ENCODE measurements at regions not wholly inside any gene's neighbourhood (a gene's known extent, or its start where the extent isn't known, plus 50 kb on each side); places are given as distances from the start of the nearest gene placed in this dataset.

DNA sequence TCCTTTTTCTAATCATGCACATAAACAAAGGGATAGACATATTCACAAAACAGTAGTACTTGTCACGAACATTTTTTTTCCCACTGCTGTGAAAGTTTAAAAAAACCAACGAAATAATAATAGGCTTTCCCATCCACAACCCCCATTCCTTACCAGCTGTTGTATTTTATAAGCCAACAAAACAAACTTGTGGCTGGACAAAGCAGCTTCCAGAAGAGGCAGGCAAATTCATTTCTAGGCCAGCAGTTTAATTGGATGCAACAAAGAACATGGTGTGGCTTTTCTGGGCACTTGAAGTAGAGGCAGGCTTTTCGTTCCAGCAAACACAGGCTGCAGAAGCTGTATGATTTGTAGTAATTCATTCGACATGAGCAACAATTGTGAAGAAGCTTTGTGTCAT lies 56.0 kb upstream of the FAM20A start:
- no peak overlapping the region for H3K4me3 Mint-ChIP-seq (ENCODE audit: low read depth)
- TF ChIP-seq, protein P1, sequence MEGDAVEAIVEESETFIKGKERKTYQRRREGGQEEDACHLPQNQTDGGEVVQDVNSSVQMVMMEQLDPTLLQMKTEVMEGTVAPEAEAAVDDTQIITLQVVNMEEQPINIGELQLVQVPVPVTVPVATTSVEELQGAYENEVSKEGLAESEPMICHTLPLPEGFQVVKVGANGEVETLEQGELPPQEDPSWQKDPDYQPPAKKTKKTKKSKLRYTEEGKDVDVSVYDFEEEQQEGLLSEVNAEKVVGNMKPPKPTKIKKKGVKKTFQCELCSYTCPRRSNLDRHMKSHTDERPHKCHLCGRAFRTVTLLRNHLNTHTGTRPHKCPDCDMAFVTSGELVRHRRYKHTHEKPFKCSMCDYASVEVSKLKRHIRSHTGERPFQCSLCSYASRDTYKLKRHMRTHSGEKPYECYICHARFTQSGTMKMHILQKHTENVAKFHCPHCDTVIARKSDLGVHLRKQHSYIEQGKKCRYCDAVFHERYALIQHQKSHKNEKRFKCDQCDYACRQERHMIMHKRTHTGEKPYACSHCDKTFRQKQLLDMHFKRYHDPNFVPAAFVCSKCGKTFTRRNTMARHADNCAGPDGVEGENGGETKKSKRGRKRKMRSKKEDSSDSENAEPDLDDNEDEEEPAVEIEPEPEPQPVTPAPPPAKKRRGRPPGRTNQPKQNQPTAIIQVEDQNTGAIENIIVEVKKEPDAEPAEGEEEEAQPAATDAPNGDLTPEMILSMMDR (IDR thresholded peaks at IDR 0.05; ENCODE audit: unreplicated experiment) = no peak
- no peaks in the 10 kb centered on the region for H3K9me3 Mint-ChIP-seq (ENCODE audit: low read depth)
- H3K36me3 Mint-ChIP-seq (ENCODE audit: insufficient read depth) = no peaks in the 10 kb centered on the region
- DNase-seq (ENCODE audit: low spot score, unreplicated experiment) = no peak
- peaks cover 5% of the 10 kb centered on the region for H3K4me1 Mint-ChIP-seq (ENCODE audit: low read depth)
- no peak overlapping the region for H3K27ac Mint-ChIP-seq
- peaks cover 27% of the 10 kb centered on the region for H3K27me3 Mint-ChIP-seq

DNA sequence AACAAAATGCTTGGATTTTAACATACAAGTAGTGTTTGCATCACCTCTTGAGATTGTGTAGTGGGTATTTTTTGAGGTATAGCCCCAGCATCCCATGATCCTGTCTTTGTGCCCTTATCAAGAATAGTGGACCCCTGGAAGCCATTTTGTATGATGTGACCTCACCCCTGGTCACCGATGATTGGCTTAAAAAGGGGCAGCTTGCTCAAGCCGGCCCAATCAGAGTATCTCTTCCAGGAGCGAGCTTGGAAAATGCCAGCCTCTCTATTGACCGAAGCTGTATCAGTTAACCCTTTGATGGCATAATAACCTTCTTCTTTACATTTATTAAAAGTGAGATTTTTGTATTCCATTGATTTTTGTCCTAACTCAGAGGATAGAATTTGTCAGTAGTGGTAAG lies 55.5 kb upstream of the FAM20A start:
- Mint-ChIP-seq H3K9me3 (ENCODE audit: low read depth) (no peaks in the 10 kb centered on the region), H3K27ac (no peak overlapping the region), H3K36me3 (ENCODE audit: insufficient read depth) (no peaks in the 10 kb centered on the region), H3K27me3 (peaks cover 29% of the 10 kb centered on the region), H3K4me3 (ENCODE audit: low read depth) (no peak overlapping the region), H3K4me1 (ENCODE audit: low read depth) (peaks cover 2% of the 10 kb centered on the region)
- TF ChIP-seq, protein P1 (IDR thresholded peaks at IDR 0.05; ENCODE audit: unreplicated experiment) = no peak
- DNase-seq (ENCODE audit: low spot score, unreplicated experiment) = no peak
